Stimulated activated CD4-positive, alpha-beta T cell treated with anti-CD3 and anti-CD28 coated beads, Interleukin-12 subunit alpha, Interleukin-12 subunit beta, amount 100 ng/mL, for 24 hours (primary cell): ENCODE measurements at regions not wholly inside any gene's neighbourhood (a gene's known extent, or its start where the extent isn't known, plus 50 kb on each side); places are given as distances from the start of the nearest gene placed in this dataset.

Source experiments
- DNase-seq, 2 experiments: peaks; one replicate each; pipeline ENCODE4 v3.0.0-alpha.2; 2020; ENCODE audit warnings: low read depth in 2 of 2

DNA sequence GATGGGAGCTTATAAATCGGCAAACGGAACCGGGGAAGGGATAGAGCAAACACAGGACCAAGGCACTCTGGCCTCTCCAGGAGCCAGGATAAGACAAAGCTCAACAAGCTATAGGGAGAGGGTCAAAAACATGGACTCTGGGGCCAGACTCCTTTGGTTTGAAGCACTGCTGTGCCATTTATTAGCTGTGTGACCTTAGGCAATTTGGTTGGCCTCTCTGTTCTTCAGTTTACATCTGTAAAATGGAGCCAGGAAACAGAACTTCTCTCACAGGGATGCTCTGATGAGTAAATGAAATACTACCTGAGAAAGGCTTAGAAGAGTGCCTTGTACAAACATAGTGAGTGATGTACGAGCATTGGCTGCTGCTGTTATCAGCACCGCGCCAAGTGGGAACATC lies 213.3 kb upstream of the PWP1 start:
- no peak for DNase-seq

DNA sequence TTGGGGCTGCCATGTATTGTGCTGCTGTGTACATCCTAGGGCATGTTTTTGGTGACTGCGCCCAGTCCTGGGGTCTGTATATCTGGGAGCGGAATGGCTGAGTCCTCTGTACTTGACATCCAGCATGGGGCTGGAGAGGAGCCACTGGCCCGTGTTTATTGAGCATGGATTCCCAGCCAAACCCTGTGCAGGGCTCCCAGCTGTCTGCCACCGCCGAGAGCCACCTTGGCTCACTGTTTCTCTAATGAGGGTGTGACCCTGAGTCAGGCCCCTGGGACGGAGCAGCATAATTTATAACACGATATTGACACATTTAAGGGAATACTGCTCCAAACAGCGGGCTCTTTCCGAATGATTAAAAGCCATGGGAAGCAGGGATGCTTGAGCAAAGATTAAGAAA lies 211.5 kb upstream of the PWP1 start:
- DNase-seq, result no peak

- no peak for DNase-seq
Measured at GRCh38 chr12:107474639-107475539, 210.7 kb upstream of the PWP1 start.

DNA sequence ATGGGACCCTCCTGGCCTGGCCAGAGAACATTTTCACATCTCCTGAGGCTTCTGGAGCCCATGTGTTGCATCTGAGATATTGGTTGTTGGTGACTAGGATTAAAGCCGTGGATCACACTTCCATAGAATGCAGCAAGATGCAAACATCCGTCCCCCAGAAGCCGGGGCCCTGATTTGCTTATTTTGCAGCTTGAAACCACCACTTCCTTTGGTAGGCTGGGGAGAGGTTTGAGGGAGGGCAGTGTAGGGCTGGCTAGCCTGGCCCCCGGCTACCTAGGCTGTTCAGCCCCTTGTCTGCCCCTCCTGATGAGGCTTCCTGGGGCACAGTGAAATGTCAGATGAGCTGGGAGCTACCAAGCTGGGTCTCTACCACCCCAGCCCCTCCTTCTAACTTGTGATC lies 209.7 kb upstream of the PWP1 start:
- DNase-seq, result no peak

- DNase-seq, result no peak
Measured at GRCh38 chr12:107477018-107477417, 208.6 kb upstream of the PWP1 start.

DNA sequence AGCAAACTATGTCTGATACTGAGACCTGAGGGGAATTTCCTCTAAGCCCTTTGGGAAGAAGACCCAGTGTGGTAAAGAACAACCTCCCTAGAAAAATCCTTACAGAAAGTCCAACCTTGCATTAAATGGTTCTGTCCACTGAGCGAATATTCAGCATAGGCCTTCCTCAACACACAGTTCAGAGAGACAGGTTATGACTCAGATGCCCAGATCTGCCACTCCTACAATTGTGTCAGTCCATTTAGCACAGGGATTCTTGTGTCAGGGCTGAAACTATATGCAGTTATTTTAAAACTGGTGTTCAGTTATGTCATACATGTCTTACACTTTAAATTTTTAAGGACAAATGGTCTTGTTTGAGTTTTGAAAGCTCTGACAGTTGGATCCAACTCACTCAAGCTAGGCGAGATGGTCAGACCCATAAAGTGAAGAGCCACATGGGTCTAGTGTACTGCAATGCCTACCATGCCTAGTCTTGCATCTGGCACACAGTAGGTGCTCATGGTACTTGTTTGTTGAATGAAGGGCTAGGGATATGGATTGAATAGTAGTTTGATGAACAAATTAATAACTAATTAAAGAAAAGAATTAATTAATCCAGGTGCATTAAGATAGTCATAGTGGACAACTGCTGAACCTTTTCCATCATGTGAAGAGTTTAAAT lies 207.5 kb upstream of the PWP1 start:
- no peak for DNase-seq

DNA sequence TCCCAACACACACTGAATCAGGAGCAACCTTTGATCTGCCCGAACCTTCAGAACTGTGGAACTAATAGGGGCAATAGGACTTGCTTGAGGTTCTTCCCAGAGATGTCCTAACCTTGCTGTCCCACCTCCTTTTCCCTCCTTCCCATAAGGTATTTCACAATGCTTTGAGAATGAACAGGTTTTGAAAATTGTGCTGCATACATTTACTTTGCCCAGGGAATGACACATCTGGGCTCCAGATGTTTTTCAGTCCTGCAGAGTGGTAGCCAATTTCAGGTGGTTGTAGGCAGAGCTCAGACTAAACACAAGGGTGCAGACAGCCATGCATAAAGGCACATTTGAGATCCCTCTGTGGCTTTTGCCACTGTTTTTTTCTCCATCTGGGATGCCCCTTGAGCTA lies 206.7 kb upstream of the PWP1 start:
- no peak for DNase-seq

DNA sequence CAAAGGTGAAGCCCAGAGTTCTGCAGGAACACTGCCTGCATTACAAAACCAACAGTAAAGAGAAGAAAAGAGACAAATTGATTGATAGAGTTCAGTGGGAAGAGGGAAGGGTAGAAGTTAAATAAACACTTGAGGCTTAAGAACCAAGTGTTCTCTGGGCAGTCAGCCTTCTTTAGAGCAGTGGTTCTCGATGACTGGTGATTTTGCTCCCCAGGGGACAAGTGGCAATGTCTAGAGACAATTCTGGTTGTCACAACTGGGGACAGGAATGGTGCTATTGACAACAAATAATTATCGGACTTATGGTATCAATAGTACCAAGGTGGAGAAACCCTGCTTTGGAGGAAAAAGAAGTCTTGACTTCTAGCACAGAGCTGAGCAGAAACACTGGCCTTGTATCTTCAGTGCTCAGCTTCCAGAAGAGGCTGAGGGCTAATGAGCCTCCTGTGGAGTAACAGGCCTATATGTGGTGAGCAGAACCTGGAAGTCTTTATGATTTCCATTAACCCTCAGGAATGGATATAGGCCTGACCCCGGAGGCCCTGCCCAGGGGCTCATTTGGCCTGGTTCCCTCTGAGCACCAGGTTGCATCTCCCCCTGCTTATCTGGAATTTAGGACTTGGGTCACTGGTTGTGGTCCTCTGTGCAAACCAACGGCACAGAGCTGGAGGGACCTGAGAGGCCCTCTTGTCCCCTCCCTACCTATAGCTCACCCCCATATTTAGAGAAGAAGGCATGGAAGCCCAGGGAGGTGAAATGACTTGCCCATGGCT lies 204.6 kb upstream of the PWP1 start:
- DNase-seq, result no peak

- no peak for DNase-seq
Measured at GRCh38 chr12:107484230-107484629, 201.4 kb upstream of the PWP1 start.

DNA sequence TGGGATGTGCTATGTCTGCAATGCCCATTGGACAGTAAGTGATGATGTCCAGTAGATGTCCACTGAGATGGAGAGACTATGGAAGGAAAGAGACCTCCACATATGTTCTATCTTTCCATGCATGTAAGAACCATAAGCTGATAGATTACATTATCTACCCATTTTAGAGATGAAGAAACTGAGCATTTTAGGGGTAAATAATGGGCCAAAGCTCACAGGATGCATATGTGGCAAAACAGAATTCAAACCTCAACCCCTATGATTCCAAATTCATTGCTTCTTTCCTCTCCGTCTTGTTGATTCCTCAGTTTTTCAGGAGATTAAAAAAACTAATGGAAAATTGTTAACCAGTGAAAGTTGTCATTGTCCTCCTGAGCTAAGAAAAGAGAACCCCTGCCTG lies 200.7 kb upstream of the PWP1 start:
- DNase-seq, result no peak

DNA sequence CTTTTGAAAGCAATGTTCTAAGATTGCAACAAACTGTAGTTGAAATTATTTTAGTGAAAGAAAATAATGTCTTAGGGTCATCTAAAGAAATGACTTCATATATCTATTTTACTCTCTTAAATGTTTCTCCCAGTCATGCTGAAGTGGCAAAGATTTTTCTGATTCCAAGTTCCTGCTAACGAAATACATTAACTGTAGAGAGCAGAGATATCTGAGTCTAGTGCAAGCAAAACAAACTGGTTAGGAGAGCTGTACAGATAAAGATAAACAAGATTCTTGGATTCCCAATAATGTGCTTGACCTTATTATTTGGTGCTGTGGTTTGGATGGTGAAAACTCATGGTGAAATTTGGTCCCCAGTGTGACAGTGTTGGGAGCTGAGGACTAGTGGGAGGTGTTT lies 199.9 kb upstream of the PWP1 start:
- no peak for DNase-seq

DNA sequence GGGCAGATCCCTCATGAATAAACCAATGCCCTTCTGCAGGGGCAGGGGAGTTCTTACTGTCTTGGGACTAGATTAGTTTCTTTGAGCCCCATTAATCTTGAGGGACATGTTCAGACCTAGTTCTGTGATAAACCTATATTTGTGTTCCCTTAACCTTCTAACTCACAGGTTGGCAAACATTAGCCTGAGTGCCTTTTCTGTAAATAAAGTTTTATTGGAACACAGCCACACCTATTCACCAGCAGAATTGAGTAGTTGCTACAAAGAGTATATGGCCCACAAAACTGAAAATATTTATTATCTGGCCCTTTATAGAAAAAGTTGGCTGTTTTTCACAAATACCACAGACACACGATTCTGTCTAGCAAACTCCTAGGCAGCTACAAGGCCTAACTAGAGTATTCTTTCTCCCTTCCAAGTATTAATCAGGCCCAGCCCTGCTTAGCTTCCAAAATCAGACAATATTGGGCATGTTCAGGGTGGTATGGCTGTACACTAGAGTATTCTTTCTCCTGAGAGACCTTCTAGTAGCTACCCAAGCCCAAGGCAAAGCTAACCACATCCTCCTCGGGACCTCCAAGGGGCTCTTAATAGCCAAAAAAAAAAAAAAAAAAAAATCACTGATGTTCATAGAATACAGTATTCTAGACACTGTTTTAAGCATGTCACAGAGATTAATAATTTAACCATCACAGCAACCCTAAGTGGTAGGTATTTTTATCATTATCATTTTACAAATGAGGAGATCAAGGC lies 199.3 kb upstream of the PWP1 start:
- DNase-seq, result no peak

DNA sequence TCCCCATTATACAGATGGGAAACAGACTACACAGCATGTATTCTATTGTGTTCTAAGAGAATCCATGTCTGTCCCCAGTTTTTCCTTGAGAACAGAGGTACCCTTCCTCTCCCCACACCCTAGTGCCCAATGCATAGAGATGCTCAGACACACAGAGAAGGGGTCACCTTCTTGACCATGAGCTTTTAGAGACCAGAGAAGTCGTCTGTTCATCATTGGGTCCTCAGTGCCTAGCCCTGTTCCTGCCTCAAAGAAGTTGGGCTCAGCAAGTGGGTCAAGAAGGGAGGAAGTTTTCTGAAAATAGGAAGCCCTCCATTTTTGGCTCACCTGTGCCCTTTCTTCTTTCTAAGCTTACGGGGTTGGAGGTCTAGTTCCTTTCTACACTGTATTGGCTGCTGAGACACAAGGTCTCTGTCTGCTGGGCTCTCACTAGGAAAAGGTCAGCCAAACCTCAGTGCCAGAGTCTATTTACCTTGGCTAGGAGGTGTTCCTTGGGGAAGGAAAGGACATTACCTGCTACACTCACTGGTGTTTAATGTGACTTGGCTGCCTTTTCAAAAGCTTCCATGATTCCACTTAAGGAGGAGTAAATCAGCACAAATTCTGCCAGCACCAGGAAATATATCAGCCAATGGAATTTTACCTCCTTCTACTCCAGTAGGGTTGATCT lies 198.5 kb upstream of the PWP1 start:
- no peak for DNase-seq

DNA sequence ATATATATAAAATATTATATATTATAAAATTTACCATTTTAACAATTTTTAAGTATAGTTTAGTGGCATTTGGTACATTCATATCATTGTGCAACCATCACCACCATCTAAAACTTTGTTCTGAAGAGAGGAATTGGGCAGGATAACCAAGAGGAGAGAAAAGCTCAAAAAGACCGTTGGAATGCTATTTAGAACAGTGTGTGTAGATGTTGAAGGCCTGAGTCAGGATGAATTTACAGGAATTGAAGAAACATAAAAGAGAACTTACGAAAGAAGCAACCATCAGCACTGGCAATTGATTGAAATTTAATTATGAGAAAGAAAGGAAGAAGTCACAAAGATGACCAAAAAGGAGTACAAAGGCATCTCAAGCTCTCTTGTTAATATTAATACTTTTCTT lies 196.9 kb upstream of the PWP1 start:
- DNase-seq, result no peak

GRCh38 chr12:107490010-107490409 lies 195.6 kb upstream of the PWP1 start:
- no peak for DNase-seq

DNA sequence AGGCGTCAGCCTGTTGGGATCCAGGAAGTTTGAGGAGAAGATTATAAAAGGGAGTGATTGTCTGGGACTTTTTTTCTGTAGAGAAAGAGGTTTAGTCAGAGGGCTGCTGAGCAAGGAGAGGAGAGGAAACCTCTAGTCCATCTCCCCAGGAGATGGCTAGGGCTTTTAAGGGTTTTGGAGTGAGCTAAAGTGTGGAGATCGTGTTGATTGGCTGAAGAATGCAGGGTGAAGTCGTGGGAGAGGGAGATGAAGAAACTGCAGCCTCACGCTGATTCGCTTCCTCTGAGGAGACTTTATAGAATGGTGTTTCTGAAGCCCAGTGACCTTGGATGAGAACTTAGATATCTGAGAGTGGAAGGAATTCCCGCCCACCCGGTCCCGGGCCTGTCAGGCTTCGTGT lies 193.7 kb upstream of the PWP1 start:
- DNase-seq, result no peak

GRCh38 chr12:107492393-107493134 lies 193.0 kb upstream of the PWP1 start:
- DNase-seq, result no peak

- no peak for DNase-seq
Measured at GRCh38 chr12:107493135-107493494, 192.5 kb upstream of the PWP1 start.

DNA sequence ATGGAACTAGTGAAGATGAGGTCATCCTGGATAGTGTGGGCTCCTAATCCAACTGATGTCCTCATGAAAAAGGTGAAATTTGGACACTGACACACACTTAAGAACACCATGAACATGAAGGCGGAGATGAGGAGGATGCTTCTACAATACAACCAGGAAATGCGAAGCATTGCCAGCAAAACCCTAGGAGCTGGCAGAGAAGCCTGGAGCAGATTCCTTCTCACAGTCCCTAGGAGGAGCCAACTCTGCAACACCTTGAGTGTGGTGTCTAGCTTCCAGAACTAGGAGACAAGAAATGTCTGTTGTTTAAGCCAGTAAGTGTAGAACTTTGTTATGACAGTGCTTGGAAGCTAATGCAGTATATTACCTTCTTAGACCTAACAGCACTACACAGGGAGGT lies 191.9 kb upstream of the PWP1 start:
- DNase-seq, result no peak

GRCh38 chr12:107494331-107494730 lies 191.3 kb upstream of the PWP1 start:
- no peak for DNase-seq

DNA sequence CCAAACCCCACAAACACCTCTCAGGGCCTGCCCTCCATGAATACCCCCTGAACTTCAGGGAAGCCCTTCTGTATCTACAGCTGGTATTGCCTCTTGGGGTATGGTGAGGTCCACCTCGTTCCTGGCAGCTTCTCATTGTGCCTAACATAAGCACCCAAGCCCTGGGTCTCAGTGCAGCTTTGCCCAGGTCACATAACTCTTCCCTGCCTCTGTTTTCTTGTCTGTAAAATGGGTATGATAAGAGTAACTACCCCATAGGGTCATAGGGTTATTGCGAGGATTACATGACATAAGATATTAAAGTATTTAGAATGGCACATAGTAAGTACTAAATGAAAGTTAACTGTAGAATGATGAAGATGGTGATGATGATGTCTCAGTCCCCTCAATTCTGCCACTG lies 190.0 kb upstream of the PWP1 start:
- no peak for DNase-seq
